ENCODE measurements at regions not wholly inside any gene's neighbourhood (a gene's known extent, or its start where the extent isn't known, plus 50 kb on each side); places are given as distances from the start of the nearest gene placed in this dataset.
"Not testable (repeated sequence)": the region's sequence is repeated elsewhere in the genome, so short reads cannot be mapped to it uniquely, and the experiment has no call there.

GRCh38 chr12:91261820-91262676 is 79.4 kb upstream of the DCN start:
- no peak for DNase-seq

- DNase-seq = no peak
Observed at GRCh38 chr12:91256411-91256810, 73.8 kb upstream of the DCN start.

GRCh38 chr12:91252341-91252740 is 69.7 kb upstream of the DCN start:
- no peak for DNase-seq

- DNase-seq = no peak
Observed at GRCh38 chr12:91250273-91250665, 67.7 kb upstream of the DCN start.

- DNase-seq = no peak
Observed at GRCh38 chr12:91249518-91250272, 67.1 kb upstream of the DCN start.

GRCh38 chr12:91249054-91249453 is 66.4 kb upstream of the DCN start:
- no peak for DNase-seq

GRCh38 chr12:91243177-91243576 is 60.6 kb upstream of the DCN start:
- DNase-seq = not testable (repeated sequence)

- DNase-seq = no peak
Observed at GRCh38 chr12:91241756-91242155, 59.1 kb upstream of the DCN start.

- no peak for DNase-seq
Observed at GRCh38 chr12:91240386-91241095, 57.9 kb upstream of the DCN start.

GRCh38 chr12:91239481-91239880 is 56.9 kb upstream of the DCN start:
- DNase-seq = no peak

Measured in NCI-H510A treated with DMSO at 0.1 percent for 48 hours (cell line).